A549 (cell line): ENCODE measurements at regions not wholly inside any gene's neighbourhood (a gene's known extent, or its start where the extent isn't known, plus 50 kb on each side); places are given as distances from the start of the nearest gene placed in this dataset.

Experiments used
- ATAC-seq, 2 experiments: fragments of 200-7000 bp in 1 of 2; fragments of >200 bp in 1 of 2; cut with Nextera tagmentation in 1 of 2; cut with Tn5 transposase in 1 of 2; 3 replicates each; pipeline versions ENCODE4 v1.8.0 to v1.9.1; 2018 to 2020; ENCODE audit warnings: mild to moderate bottlenecking in 1 of 2, moderate library complexity in 1 of 2
- CTCF ChIA-PET: fragments of 300-600 bp; sonication (Branson Sonifier 250); formaldehyde crosslinking; extraction: SDS; loops from one replicate; lab custom pipeline; 2021; ENCODE audit warnings: antibody characterized with exemption, inconsistent platforms; lab: Yijun Ruan, JAX
- POLR2A ChIA-PET: fragments of 350-600 bp; formaldehyde crosslinking; extraction: SDS; loops from one replicate; lab custom pipeline; 2021; ENCODE audit warnings: antibody characterized with exemption, inconsistent platforms; lab: Yijun Ruan, JAX
- DNase-seq, 2 experiments: peaks; one replicate each; pipeline versions ENCODE4 v3.0.0 to v3.0.0-alpha.2; 2011 to 2016; ENCODE audit warnings: low read depth in 1 of 2, low spot score in 1 of 2
- FAIRE-seq: peaks from 2 replicates; lab custom pipeline; 2011; peaks lifted over from hg19 to GRCh38; lab: Jason Lieb, UNC
- H3K27ac ChIP-seq, 2 experiments: fragments of >200 bp; sonication (Bioruptor Twin); formaldehyde crosslinking; 3 replicates each; pipeline ENCODE4 v1.5.1; 2016 to 2017
- H3K4me1 ChIP-seq: fragments of >200 bp; sonication (Bioruptor Twin); formaldehyde crosslinking; 3 replicates; pipeline ENCODE4 v1.6.1; 2016
- H3K4me2 ChIP-seq: fragments of >200 bp; sonication (Bioruptor Twin); formaldehyde crosslinking; 3 replicates; pipeline ENCODE4 v1.6.1; 2016
- H3K4me3 ChIP-seq: fragments of >200 bp; sonication (Bioruptor Twin); formaldehyde crosslinking; 3 replicates; pipeline ENCODE4 v1.5.1; 2016
- H3K9me3 ChIP-seq: fragments of >200 bp; sonication (Bioruptor Twin); formaldehyde crosslinking; 3 replicates; pipeline ENCODE4 v1.6.1; 2016
- CBX2 ChIP-seq: fragments of 200-600 bp; sonication (generic); IDR thresholded peaks from 2 replicates; pipeline ENCODE4 v1.6.1; 2016; ENCODE audit warnings: low read depth, mild to moderate bottlenecking, borderline replicate concordance
- E2F6 ChIP-seq: IDR thresholded peaks from 2 replicates; pipeline ENCODE4 v1.6.1; 2012; ENCODE audit warnings: low read depth, borderline replicate concordance
- EHF ChIP-seq: fragments of 250-450 bp; sonication (Bioruptor Pico); IDR thresholded peaks from 2 replicates; pipeline ENCODE4 v1.5.0; 2020; ENCODE audit warnings: mild to moderate bottlenecking
- ESRRA ChIP-seq: fragments of 150-350 bp; IDR thresholded peaks from 2 replicates; pipeline ENCODE4 v1.6.1; 2014; ENCODE audit warnings: mild to moderate bottlenecking, low read length, borderline replicate concordance
- HDAC2 ChIP-seq: fragments of 200-600 bp; sonication (generic); IDR thresholded peaks from 2 replicates; pipeline ENCODE4 v1.6.1; 2016
- HEYL ChIP-seq: fragments of 250-450 bp; sonication (Bioruptor Pico); IDR thresholded peaks from 2 replicates; pipeline ENCODE4 v1.8.0; 2021; ENCODE audit warnings: mild to moderate bottlenecking, moderate library complexity
- HOXB13 ChIP-seq: fragments of 250-450 bp; sonication (Bioruptor Pico); IDR thresholded peaks from 2 replicates; pipeline ENCODE4 v1.5.0; 2020; ENCODE audit warnings: low read depth, mild to moderate bottlenecking, moderate library complexity
- HOXB5 ChIP-seq: fragments of 250-450 bp; sonication (Bioruptor Pico); IDR thresholded peaks from 2 replicates; pipeline ENCODE4 v1.5.0; 2020; ENCODE audit warnings: mild to moderate bottlenecking, moderate library complexity
- JUN ChIP-seq, 2 experiments: fragments of >200 bp; sonication (Bioruptor Twin); formaldehyde crosslinking; IDR thresholded peaks; 2 replicates in 1 of 2; 3 replicates in 1 of 2; pipeline ENCODE4 v1.6.1; 2016 to 2017
- KDM1A ChIP-seq: fragments of 200-600 bp; sonication (generic); IDR thresholded peaks from 2 replicates; pipeline ENCODE4 v1.6.1; 2016; ENCODE audit warnings: low read depth, mild to moderate bottlenecking
- MAFK ChIP-seq: fragments of 450-650 bp; IDR thresholded peaks from 2 replicates; pipeline ENCODE4 v1.6.1; 2014; ENCODE audit not compliant: partially characterized antibody
- MAZ ChIP-seq: fragments of 150-350 bp; IDR thresholded peaks from 2 replicates; pipeline ENCODE4 v1.6.1; 2014; ENCODE audit warnings: antibody characterized with exemption, low read depth, low read length, borderline replicate concordance
- POLR2AphosphoS2 ChIP-seq: conservative IDR thresholded peaks from 2 replicates; pipeline ENCODE4 v1.6.1; 2012; ENCODE audit warnings: low read length, improper control_type of control experiment, inconsistent platforms
- RAD21 ChIP-seq, 2 experiments: fragments of >200 bp in 1 of 2; sonication (Bioruptor Twin) in 1 of 2; formaldehyde crosslinking in 1 of 2; IDR thresholded peaks in 1 of 2; conservative IDR thresholded peaks in 1 of 2; 2 replicates in 1 of 2; 3 replicates in 1 of 2; pipeline ENCODE4 v1.6.1; 2012 to 2018; ENCODE audit warnings: inconsistent platforms in 1 of 2
- RCOR1 ChIP-seq: fragments of 150-350 bp; IDR thresholded peaks from 2 replicates; pipeline ENCODE4 v1.6.1; 2014; ENCODE audit warnings: antibody characterized with exemption, low read length, low read depth
- RFX5 ChIP-seq: fragments of 450-650 bp; IDR thresholded peaks from 2 replicates; pipeline ENCODE4 v1.7.1; 2014; ENCODE audit warnings: antibody characterized with exemption, mild to moderate bottlenecking, moderate library complexity
- SMC3 ChIP-seq: fragments of >200 bp; sonication (Bioruptor Twin); formaldehyde crosslinking; IDR thresholded peaks from 3 replicates; pipeline ENCODE4 v1.6.1; 2018; ENCODE audit warnings: inconsistent platforms
- TP53 ChIP-seq: fragments of 250-450 bp; sonication (Bioruptor Pico); IDR thresholded peaks from 2 replicates; pipeline ENCODE4 v1.5.0; 2021; ENCODE audit warnings: mild to moderate bottlenecking, moderate library complexity
- ZC3H11A ChIP-seq: fragments of 450-650 bp; IDR thresholded peaks from 2 replicates; pipeline ENCODE4 v1.6.1; 2014; ENCODE audit warnings: antibody characterized with exemption, mild to moderate bottlenecking
- WGBS: methylation state at CpG from one replicate; pipeline ENCODE4 v1.1.6; 2017; ENCODE audit errors: missing lambda C conversion rate; 5-methylcytosine and 5-hydroxymethylcytosine counted together
- TF ChIP-seq, protein P1 (sequence below): IDR thresholded peaks from 2 replicates; pipeline ENCODE4 v1.6.1; 2012
- TF ChIP-seq, protein P2 (sequence below): fragments of >200 bp; sonication (Bioruptor Twin); formaldehyde crosslinking; IDR thresholded peaks from 3 replicates; pipeline ENCODE4 v1.5.1; 2016

DNA sequence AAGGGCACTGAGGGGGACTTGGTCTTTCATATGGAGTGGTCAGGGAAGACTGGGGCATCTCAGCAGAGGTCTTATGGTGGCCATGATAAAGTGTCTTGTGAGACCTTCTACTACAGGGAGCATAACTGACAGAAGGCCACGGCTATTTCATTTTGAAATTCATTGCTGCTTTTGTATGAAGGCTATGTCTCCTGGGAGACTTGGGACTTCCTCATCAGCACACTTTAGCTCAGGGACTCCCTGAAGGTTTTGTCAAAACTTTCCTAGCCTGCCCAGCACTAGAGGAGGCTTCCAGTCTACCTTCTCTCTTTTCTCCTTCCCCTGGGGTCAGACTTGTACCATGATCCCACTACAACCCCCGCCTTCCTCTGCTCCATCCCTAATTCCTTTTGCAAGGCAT lies 77.2 kb upstream of the RASGRF1 start:
- POLR2A ChIA-PET: no interaction called here
- TF ChIP-seq, protein P1, sequence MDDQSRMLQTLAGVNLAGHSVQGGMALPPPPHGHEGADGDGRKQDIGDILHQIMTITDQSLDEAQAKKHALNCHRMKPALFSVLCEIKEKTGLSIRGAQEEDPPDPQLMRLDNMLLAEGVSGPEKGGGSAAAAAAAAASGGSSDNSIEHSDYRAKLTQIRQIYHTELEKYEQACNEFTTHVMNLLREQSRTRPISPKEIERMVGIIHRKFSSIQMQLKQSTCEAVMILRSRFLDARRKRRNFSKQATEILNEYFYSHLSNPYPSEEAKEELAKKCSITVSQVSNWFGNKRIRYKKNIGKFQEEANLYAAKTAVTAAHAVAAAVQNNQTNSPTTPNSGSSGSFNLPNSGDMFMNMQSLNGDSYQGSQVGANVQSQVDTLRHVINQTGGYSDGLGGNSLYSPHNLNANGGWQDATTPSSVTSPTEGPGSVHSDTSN: no peak
- TF ChIP-seq HOXB13 (CRISPR knock-in tag) (no peak), MAZ (no peak), MAFK (no peak)
- Histone ChIP-seq H3K9me3 (no peaks in the 10 kb centered on the region), H3K4me2 (no peak overlapping the region), H3K4me3 (no peak overlapping the region), H3K27ac (no peak overlapping the region), H3K4me1 (peaks cover 29% of the 10 kb centered on the region)
- ATAC-seq (no peak), DNase-seq (no peak), FAIRE-seq (no peak)
- 70% methylated on average over 2 of the region's 2 CpGs for WGBS
- CTCF ChIA-PET: interaction anchor here (1.0 to 3.4 kb wide), 3 partner anchors 9 to 139 kb away, joined by 4 to 24 read pairs (median 4); no protein-coding TSS in a partner anchor

- 70% methylated on average over 5 of the region's 5 CpGs for WGBS
- FAIRE-seq: no peak
- TF ChIP-seq RFX5 (no peak), KDM1A (no peak), TP53 (CRISPR knock-in tag) (no peak), HOXB13 (CRISPR knock-in tag) (no peak), RCOR1 (no peak), ESRRA (no peak), POLR2AphosphoS2 (no peak), HDAC2 (no peak), CBX2 (no peak), HOXB5 (CRISPR knock-in tag) (no peak), HEYL (CRISPR knock-in tag) (no peak)
- TF ChIP-seq, protein P2, sequence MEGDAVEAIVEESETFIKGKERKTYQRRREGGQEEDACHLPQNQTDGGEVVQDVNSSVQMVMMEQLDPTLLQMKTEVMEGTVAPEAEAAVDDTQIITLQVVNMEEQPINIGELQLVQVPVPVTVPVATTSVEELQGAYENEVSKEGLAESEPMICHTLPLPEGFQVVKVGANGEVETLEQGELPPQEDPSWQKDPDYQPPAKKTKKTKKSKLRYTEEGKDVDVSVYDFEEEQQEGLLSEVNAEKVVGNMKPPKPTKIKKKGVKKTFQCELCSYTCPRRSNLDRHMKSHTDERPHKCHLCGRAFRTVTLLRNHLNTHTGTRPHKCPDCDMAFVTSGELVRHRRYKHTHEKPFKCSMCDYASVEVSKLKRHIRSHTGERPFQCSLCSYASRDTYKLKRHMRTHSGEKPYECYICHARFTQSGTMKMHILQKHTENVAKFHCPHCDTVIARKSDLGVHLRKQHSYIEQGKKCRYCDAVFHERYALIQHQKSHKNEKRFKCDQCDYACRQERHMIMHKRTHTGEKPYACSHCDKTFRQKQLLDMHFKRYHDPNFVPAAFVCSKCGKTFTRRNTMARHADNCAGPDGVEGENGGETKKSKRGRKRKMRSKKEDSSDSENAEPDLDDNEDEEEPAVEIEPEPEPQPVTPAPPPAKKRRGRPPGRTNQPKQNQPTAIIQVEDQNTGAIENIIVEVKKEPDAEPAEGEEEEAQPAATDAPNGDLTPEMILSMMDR: no peak
- TF ChIP-seq, all 56 proteins: peak for 0
- Histone ChIP-seq H3K4me3 (no peak overlapping the region), H3K27ac (no peak overlapping the region), H3K4me1 (peaks cover 24% of the 10 kb centered on the region), H3K9me3 (no peaks in the 10 kb centered on the region), H3K4me2 (no peak overlapping the region)
- CTCF ChIA-PET: interaction anchor here (0.9 to 1.2 kb wide), 2 partner anchors 17 to 139 kb away, joined by 3 read pairs; no protein-coding TSS in a partner anchor
- DNase-seq: no peak
- ATAC-seq: no peak
- POLR2A ChIA-PET: no interaction called here
These were observed 75.9 kb upstream of the RASGRF1 start for GRCh38 chr15:79166311-79166955.

- 15% methylated on average over 4 of the region's 4 CpGs for WGBS
- FAIRE-seq: no peak
- Histone ChIP-seq H3K9me3 (no peaks in the 10 kb centered on the region), H3K4me2 (no peak overlapping the region), H3K4me3 (no peak overlapping the region), H3K4me1 (peaks cover 4% of the 10 kb centered on the region), H3K27ac (no peak overlapping the region)
- ChIA-PET CTCF (interaction anchor here (1.0 to 1.8 kb wide), 3 partner anchors 13 to 136 kb away, joined by 4 to 7 read pairs (median 4); no protein-coding TSS in a partner anchor), POLR2A (no interaction called here)
- TF ChIP-seq EHF (CRISPR knock-in tag) (no peak), JUN (IDR thresholded peaks at IDR 0.05) (no peak), SMC3 (no peak), RAD21 (conservative IDR thresholded peaks at IDR 0.05 in 1 of 2, IDR thresholded peaks at IDR 0.05 in 1 of 2) (no peak), E2F6 (no peak), ZC3H11A (no peak)
- no peak for ATAC-seq
- no peak for DNase-seq
These were observed 73.9 kb upstream of the RASGRF1 start for GRCh38 chr15:79164465-79164864.
